Astrocyte (in vitro differentiated cells and primary cell): ENCODE measurements at regions not wholly inside any gene's neighbourhood (a gene's known extent, or its start where the extent isn't known, plus 50 kb on each side); places are given as distances from the start of the nearest gene placed in this dataset.

Experiments used
- DNase-seq: peaks from one replicate; pipeline ENCODE4 v3.0.0-alpha.2; 2010; ENCODE audit warnings: low read depth
- FAIRE-seq: peaks from 2 replicates; lab custom pipeline; 2011; peaks lifted over from hg19 to GRCh38; lab: Jason Lieb, UNC
- H2AFZ ChIP-seq: 2 replicates; pipeline ENCODE4 v1.6.0; 2012; ENCODE audit warnings: low read depth, low read length, inconsistent platforms
- H3K27ac ChIP-seq: 2 replicates; pipeline ENCODE4 v1.5.1; 2011; ENCODE audit warnings: low read depth, low read length, inconsistent platforms
- H3K27me3 ChIP-seq: 2 replicates; pipeline ENCODE4 v1.6.0; 2011; ENCODE audit warnings: low read length, inconsistent platforms; ENCODE audit not compliant: insufficient read depth
- H3K36me3 ChIP-seq: 2 replicates; pipeline ENCODE4 v1.5.1; 2011; ENCODE audit warnings: low read length, inconsistent platforms; ENCODE audit not compliant: insufficient read depth
- H3K4me1 ChIP-seq: 2 replicates; pipeline ENCODE4 v1.5.1; 2011; ENCODE audit warnings: low read length, inconsistent platforms; ENCODE audit not compliant: insufficient read depth
- H3K4me2 ChIP-seq: 2 replicates; pipeline ENCODE4 v1.6.0; 2012; ENCODE audit warnings: low read length, inconsistent platforms
- H3K4me3 ChIP-seq: 2 replicates; pipeline ENCODE4 v1.5.1; 2011; ENCODE audit warnings: low read depth, mild to moderate bottlenecking, low read length, inconsistent platforms; ENCODE audit not compliant: insufficient read depth
- H3K79me2 ChIP-seq: 2 replicates; pipeline ENCODE4 v1.6.0; 2012; ENCODE audit warnings: mild to moderate bottlenecking, low read length, inconsistent platforms; ENCODE audit not compliant: insufficient read depth
- H3K9ac ChIP-seq: 2 replicates; pipeline ENCODE4 v1.6.0; 2012; ENCODE audit warnings: mild to moderate bottlenecking, low read length, inconsistent platforms
- H3K9me3 ChIP-seq: 2 replicates; pipeline ENCODE4 v1.5.1; 2012; ENCODE audit warnings: low read depth, mild to moderate bottlenecking, low read length, inconsistent platforms; ENCODE audit not compliant: insufficient read depth
- H4K20me1 ChIP-seq: 2 replicates; pipeline ENCODE4 v1.6.0; 2012; ENCODE audit warnings: low read length, inconsistent platforms; ENCODE audit not compliant: insufficient read depth
- H3K27ac Mint-ChIP-seq: one replicate; pipeline ENCODE4 v1.8.0; 2021; ENCODE audit warnings: mild to moderate bottlenecking, mixed read lengths; ENCODE audit not compliant: unreplicated experiment
- H3K27me3 Mint-ChIP-seq: one replicate; pipeline ENCODE4 v1.8.0; 2021; ENCODE audit warnings: low read depth, mixed read lengths; ENCODE audit not compliant: unreplicated experiment
- H3K36me3 Mint-ChIP-seq: one replicate; pipeline ENCODE4 v1.8.0; 2021; ENCODE audit warnings: low read depth, mixed read lengths; ENCODE audit not compliant: unreplicated experiment
- H3K4me1 Mint-ChIP-seq: one replicate; pipeline ENCODE4 v1.8.0; 2021; ENCODE audit warnings: low read depth, mixed read lengths; ENCODE audit not compliant: unreplicated experiment
- H3K4me3 Mint-ChIP-seq: one replicate; pipeline ENCODE4 v1.8.0; 2021; ENCODE audit warnings: mild to moderate bottlenecking, moderate library complexity, mixed read lengths; ENCODE audit not compliant: unreplicated experiment
- H3K9me3 Mint-ChIP-seq: one replicate; pipeline ENCODE4 v1.8.0; 2021; ENCODE audit warnings: mild to moderate bottlenecking, mixed read lengths; ENCODE audit not compliant: unreplicated experiment
- CTCF ChIP-seq: IDR thresholded peaks from 2 replicates; pipeline ENCODE4 v1.5.1; 2011; ENCODE audit warnings: low read depth, mild to moderate bottlenecking, inconsistent platforms, low read length, moderate library complexity; ENCODE audit not compliant: insufficient read depth
- EZH2 ChIP-seq: IDR thresholded peaks from 2 replicates; pipeline ENCODE4 v1.6.1; 2012; ENCODE audit warnings: mild to moderate bottlenecking, low read length, inconsistent platforms; ENCODE audit not compliant: insufficient read depth

DNA sequence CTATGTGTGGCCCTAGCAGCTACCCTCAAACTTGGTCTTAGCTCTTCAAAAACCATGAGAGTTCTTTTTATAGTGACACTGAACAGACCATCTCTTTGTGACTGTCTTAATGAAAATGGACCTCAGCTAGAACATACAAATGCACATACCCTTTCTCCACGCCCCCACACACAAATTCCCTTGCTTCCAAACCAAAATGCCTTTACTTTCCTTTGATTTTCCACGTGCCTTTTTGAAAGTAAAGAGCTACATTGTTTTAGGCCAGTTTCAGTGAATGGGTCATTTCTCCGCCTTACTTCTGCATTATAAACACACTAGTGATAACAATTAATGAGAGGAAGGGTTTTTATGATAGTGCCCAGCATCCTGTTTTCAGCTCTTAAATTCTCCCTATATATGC is 105.8 kb upstream of the EFNA5 start:
- no peaks in the 10 kb centered on the region for H4K20me1 ChIP-seq
- peaks cover 1% of the 10 kb centered on the region for H3K9me3 Mint-ChIP-seq
- H3K4me1 ChIP-seq: no peaks in the 10 kb centered on the region
- no peak overlapping the region for H3K27ac ChIP-seq
- no peak overlapping the region for H3K4me3 ChIP-seq
- peaks cover 2% of the 10 kb centered on the region for H3K9me3 ChIP-seq
- no peak for DNase-seq
- H3K27me3 ChIP-seq: no peaks in the 10 kb centered on the region
- FAIRE-seq: no peak
- H3K27ac Mint-ChIP-seq: no peak overlapping the region
- no peaks in the 10 kb centered on the region for H3K4me1 Mint-ChIP-seq
- no peak overlapping the region for H2AFZ ChIP-seq
- H3K36me3 ChIP-seq: no peaks in the 10 kb centered on the region
- H3K36me3 Mint-ChIP-seq: no peaks in the 10 kb centered on the region
- no peak overlapping the region for H3K9ac ChIP-seq
- TF ChIP-seq CTCF (no peak), EZH2 (no peak)
- no peak overlapping the region for H3K4me2 ChIP-seq
- H3K4me3 Mint-ChIP-seq: no peak overlapping the region
- no peaks in the 10 kb centered on the region for H3K27me3 Mint-ChIP-seq
- no peaks in the 10 kb centered on the region for H3K79me2 ChIP-seq

DNA sequence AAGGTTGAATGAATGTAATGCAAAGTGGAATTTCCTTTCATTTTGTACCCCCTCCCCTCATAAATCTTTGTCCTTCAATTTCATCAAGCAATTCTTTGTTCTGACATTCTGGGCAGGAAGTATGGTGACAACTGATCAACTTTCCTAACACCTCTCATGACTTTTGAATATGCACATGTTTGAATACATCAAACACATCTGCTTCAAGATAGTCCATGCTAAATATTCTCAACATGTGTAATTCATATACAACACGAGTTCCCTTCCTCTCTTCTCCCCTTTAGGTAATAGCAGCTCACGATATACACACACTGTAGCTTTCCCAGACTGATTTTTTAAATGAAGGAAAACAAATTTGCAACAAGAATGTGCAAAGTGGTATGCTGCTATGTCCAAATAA is 103.6 kb upstream of the EFNA5 start:
- TF ChIP-seq EZH2 (no peak), CTCF (no peak)
- Histone ChIP-seq H3K4me1 (no peaks in the 10 kb centered on the region), H2AFZ (no peak overlapping the region), H3K27me3 (no peaks in the 10 kb centered on the region), H3K4me2 (no peak overlapping the region), H3K9ac (no peak overlapping the region), H4K20me1 (no peaks in the 10 kb centered on the region), H3K36me3 (no peaks in the 10 kb centered on the region), H3K4me3 (no peak overlapping the region), H3K9me3 (no peaks in the 10 kb centered on the region), H3K79me2 (no peaks in the 10 kb centered on the region), H3K27ac (no peak overlapping the region)
- H3K27ac Mint-ChIP-seq: no peak overlapping the region
- no peaks in the 10 kb centered on the region for H3K9me3 Mint-ChIP-seq
- no peak for FAIRE-seq
- no peaks in the 10 kb centered on the region for H3K36me3 Mint-ChIP-seq
- H3K27me3 Mint-ChIP-seq: no peaks in the 10 kb centered on the region
- no peaks in the 10 kb centered on the region for H3K4me1 Mint-ChIP-seq
- H3K4me3 Mint-ChIP-seq: no peak overlapping the region
- DNase-seq: no peak

- H3K9me3 ChIP-seq: no peaks in the 10 kb centered on the region
- Mint-ChIP-seq H3K36me3 (no peaks in the 10 kb centered on the region), H3K4me3 (no peak overlapping the region), H3K27me3 (no peaks in the 10 kb centered on the region), H3K27ac (no peak overlapping the region), H3K4me1 (no peaks in the 10 kb centered on the region), H3K9me3 (no peaks in the 10 kb centered on the region)
- no peak overlapping the region for H2AFZ ChIP-seq
- H3K27me3 ChIP-seq: no peaks in the 10 kb centered on the region
- DNase-seq (no peak), FAIRE-seq (no peak)
- H3K9ac ChIP-seq: no peak overlapping the region
- H3K79me2 ChIP-seq: no peaks in the 10 kb centered on the region
- H3K4me1 ChIP-seq: no peaks in the 10 kb centered on the region
- no peak overlapping the region for H3K4me3 ChIP-seq
- TF ChIP-seq EZH2: no peak
- TF ChIP-seq CTCF: no peak
- H4K20me1 ChIP-seq: no peaks in the 10 kb centered on the region
- no peak overlapping the region for H3K27ac ChIP-seq
- no peak overlapping the region for H3K4me2 ChIP-seq
- H3K36me3 ChIP-seq: no peaks in the 10 kb centered on the region
These were observed 102.7 kb upstream of the EFNA5 start for GRCh38 chr5:107773479-107773878.
